HG02798 (cell line): ENCODE measurements at regions not wholly inside any gene's neighbourhood (a gene's known extent, or its start where the extent isn't known, plus 50 kb on each side); places are given as distances from the start of the nearest gene placed in this dataset.

Experiments used
- ATAC-seq: cut with Tn5 transposase; IDR thresholded peaks from one replicate; pipeline ENCODE4 v1.9.1; 2021; ENCODE audit warnings: mild to moderate bottlenecking; ENCODE audit not compliant: unreplicated experiment, poor library complexity

- no peak for ATAC-seq
Measured at GRCh38 chr7:25543798-25544197, 315.5 kb upstream of the NPVF start.

- ATAC-seq = no peak
Measured at GRCh38 chr7:25544254-25544653, 316.0 kb upstream of the NPVF start.

GRCh38 chr7:25545124-25546008 is 317.1 kb upstream of the NPVF start:
- no peak for ATAC-seq

GRCh38 chr7:25546306-25546705 is 318.0 kb upstream of the NPVF start:
- no peak for ATAC-seq

DNA sequence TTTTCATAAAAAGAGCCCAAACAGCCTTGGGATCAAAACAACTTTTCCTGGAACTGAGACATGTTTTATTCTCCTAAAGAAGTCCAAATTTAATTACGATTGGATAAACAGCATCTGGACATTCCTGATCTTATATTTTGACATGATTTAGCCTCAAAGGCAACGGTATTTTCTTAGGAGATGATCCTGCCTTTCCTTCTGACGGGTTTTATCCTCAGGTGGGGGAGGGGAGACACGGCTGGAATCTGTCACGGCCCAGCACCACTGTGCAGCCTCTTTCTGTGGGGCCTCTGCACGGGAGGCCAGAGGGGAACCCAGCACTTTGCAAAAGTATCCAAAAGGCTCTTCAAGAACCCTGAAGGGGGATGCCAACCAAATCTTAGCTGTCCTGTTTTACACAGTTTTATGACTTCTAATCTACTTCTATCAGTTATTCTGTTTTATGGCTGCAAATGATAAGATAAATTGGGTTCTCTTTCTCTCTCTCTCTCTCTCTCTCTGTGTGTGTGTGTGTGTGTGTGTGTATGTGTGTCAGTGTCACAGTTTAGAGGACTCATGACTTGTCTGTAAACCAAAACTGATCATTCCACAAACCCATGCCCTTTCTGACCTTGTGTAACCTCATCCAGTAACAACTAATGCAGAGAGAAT is 321.1 kb upstream of the NPVF start:
- ATAC-seq = no peak

DNA sequence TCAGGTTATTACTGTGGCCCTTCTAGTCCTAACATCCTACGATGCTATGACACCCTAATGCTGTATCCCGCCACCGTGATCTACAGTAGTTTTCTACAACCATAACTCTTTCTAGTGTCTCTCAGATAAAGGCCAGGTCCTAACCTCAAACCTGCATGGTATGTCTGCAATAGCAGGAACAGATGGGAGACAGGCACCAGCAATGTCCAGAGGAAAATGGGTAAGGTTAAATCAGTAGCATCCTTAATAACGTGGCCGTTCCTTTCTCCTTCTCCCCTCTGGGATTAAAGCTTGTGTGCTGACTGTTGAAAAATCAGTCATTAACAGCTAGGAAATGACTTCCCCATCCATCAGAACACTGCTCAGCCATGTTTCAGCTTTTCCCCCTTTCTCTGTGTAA is 321.9 kb upstream of the NPVF start:
- no peak for ATAC-seq

DNA sequence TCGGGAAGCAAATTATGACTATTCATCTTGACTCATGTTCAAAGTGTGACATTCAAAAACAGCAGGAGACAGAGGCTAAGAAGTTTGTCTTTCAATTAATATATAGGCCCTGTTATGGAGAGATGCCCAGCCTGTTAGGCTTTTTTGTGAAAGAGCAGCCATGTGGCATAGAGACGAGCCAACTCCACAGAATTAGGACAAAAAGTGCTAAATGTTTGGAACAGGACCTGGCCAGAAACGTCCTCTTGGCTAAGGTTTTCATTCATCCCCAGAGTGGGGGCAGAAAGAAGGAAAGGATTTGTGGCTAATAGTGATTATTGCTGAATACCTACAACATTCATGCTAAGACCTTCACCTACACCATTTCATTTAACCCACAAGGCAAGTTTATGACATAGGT is 324.7 kb upstream of the NPVF start:
- no peak for ATAC-seq

GRCh38 chr7:25553580-25554291 is 325.4 kb upstream of the NPVF start:
- no peak for ATAC-seq

DNA sequence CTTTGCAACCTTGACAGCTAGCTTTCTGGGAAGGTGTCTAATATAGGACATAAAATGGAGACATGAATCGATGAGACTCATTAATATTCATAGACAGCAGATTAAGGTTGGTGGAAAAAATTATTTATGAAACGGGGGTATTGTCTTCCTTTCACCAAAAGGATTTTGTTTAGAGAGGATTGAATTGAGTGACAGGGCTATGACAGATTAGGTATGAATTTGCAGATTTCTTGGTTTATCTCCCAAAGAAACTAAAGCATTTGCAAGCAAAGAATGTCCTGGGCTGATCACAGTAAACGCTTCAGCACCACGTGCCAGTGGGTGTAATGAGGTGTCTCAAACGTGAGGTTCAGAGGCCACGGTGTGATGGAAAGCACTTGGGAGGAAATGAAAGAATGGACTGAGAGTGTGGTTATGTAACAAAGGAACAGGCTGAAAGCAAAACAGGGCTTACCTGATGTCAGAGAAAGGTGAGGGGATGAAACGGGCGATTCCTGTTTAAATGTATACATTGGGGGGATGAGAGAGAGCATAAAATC is 329.2 kb upstream of the NPVF start:
- ATAC-seq = no peak

DNA sequence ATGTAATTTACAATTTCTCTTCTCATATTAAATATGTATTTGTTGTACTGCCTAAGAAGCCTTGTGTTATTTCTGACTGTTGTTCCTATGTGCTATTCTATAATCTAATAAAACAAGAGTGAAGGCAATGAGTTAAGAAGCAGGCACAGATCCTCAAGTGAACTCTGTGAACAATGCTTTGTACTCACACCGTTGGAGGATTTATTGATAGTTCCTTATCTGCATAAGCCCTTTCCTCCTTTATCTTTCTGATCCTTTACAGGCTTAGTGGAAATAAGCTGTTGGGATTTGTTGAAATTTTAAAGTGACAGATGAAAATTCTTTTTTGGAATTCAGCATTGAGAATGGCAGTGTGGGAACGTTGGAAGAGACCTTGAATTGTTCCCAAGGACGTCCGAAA is 329.6 kb upstream of the NPVF start:
- ATAC-seq = no peak

GRCh38 chr7:25558605-25559004 is 330.3 kb upstream of the NPVF start:
- no peak for ATAC-seq

GRCh38 chr7:25559581-25560367 is 331.5 kb upstream of the NPVF start:
- ATAC-seq = no peak

DNA sequence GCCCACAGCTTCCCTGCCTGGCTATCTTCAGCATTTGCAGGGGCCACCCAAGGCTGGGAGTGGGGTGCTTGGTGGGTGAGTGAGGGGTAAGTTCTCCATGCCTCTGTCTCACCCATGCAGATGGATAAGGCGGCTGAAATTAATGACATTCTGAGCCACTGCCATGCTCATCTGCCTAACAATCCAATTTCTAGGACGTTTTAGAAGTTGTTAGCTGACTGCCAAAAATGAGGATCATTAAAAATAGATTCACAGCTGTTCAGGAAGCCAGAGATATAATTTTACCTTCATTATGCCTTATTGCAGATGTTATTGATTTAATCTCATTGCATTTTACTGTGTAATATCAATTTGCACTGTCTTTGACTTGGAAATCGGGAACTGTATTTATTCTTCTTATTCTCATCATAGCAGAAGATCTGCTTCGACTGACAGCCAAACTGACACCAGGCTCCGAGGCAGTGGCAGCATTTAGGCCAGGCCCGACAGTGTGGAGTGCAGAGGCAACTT is 334.4 kb upstream of the NPVF start:
- no peak for ATAC-seq

DNA sequence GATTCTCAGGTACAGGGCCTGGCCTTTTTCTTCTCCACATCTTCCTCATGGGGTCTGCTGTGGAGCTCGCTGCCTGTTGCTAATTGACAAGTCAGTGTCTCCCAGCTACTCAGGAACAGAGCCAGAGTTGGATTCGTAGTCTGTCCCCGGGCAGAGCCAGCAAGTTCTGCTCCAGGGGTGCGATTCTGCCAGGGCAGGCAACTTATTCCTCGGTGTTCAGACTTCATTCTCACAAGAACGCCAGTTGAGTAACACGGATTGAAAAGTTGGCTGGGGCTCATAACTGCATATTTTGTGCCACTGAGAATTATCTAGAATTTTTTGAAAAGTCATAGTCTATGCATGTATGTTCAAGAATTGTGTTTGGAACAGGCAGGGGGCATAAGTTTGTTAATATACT is 336.7 kb upstream of the NPVF start:
- ATAC-seq = no peak

DNA sequence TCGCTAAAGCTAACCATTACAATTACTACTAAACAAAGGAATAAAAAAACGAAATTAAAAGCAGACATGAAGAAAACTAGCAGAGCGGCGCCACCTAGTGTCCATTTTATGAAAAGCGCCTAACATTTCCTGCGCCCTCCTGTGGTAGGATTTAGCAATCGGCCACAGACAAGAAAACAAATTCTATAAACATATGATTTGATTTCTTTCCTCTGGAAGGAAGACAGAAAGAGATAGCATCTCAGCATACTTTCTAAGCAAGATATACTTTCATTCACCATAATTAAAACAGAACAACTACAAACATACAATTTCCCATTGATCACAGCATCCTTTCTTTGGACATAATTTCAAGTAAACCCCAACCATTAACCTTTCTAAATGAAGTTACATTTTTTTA is 337.7 kb upstream of the NPVF start:
- ATAC-seq = no peak

DNA sequence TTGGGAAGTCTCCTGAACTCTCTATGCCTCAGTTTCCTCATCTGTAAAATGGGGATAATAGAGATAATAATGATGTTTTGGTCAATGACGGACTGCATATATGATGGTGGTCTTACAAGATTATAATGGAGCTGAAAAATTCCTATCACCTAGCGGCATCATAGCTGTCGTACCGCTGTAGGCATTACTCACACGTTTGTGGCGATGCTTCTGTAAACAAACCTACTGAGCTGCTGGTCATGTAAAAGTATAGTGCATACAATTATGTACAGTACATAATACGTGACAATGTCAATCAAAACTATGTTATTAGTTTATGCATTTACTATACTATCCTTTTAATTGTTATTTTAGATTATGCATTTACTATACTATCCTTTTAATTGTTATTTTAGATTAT is 339.1 kb upstream of the NPVF start:
- ATAC-seq = no peak

GRCh38 chr7:25569765-25570164 is 341.5 kb upstream of the NPVF start:
- no peak for ATAC-seq

DNA sequence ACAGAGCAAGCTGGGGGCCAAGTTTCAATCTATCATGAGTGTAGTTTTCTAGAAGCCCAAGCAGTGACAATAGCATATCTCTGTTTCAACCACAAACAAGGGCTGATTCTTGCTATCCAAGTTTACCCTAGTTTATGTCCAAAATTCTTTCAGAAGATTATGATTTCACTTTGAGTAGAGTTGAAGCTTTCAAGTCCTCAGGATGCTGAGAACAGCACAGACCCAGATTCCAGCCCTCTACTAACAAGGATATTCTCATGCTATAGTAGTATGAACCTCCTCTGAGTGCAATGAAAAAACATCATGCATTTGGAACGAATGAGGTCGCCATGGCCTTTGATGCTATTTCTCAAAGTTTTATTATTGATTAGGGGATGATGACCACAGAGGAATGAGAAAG is 344.1 kb upstream of the NPVF start:
- ATAC-seq = no peak

GRCh38 chr7:25574828-25575227 is 346.5 kb upstream of the NPVF start:
- no peak for ATAC-seq

- no peak for ATAC-seq
Measured at GRCh38 chr7:25575634-25576033, 347.3 kb upstream of the NPVF start.
